Ascending aorta (tissue), 2 donors: ENCODE measurements at regions not wholly inside any gene's neighbourhood (a gene's known extent, or its start where the extent isn't known, plus 50 kb on each side); places are given as distances from the start of the nearest gene placed in this dataset.

Experiments
- DNase-seq, 2 donors: peaks; one replicate each; pipeline ENCODE4 v3.0.0-alpha.2; 2019; ENCODE audit warnings: low spot score in 2 of 2
- H3K27ac ChIP-seq, 2 donors: fragments of 200-600 bp; sonication (generic); one replicate each; pipeline ENCODE4 v1.5.1; 2016 to 2017; ENCODE audit warnings: mild to moderate bottlenecking in 1 of 2
- H3K27me3 ChIP-seq: fragments of 200-600 bp; sonication (generic); one replicate; pipeline ENCODE4 v1.5.1; 2017
- H3K36me3 ChIP-seq, 2 donors: fragments of 200-600 bp; sonication (generic); one replicate each; pipeline ENCODE4 v1.5.1; 2016
- H3K4me1 ChIP-seq, 2 donors: fragments of 200-600 bp; sonication (generic); one replicate each; pipeline ENCODE4 v1.5.1; 2016 to 2017; ENCODE audit warnings: mild to moderate bottlenecking in 1 of 2
- H3K4me3 ChIP-seq, 2 donors: fragments of 200-600 bp; sonication (generic); one replicate each; pipeline ENCODE4 v1.5.1; 2016 to 2017; ENCODE audit warnings: mild to moderate bottlenecking in 1 of 2
- H3K9me3 ChIP-seq, 2 donors: fragments of 200-600 bp; sonication (generic); one replicate each; pipeline ENCODE4 v1.5.1; 2016
- CTCF ChIP-seq, 3 experiments: fragments of 200-600 bp in 2 of 3; fragments of 450-650 bp in 1 of 3; sonication (generic) in 2 of 3; IDR thresholded peaks; one replicate each; pipeline ENCODE4 v1.5.1; 2016 to 2019; ENCODE audit warnings: antibody characterized with exemption in 3 of 3, mild to moderate bottlenecking in 1 of 3, moderate library complexity in 1 of 3
- intact Hi-C: fragments of 100-400 bp; cut with DNase I; formaldehyde crosslinking; loops from one replicate; pipeline ENCODE4 v1.15.1; 2023

GRCh38 chr2:84031312-84032050, 427.6 kb downstream of the SUCLG1 start:
- no peak overlapping the region for H3K4me3 ChIP-seq
- intact Hi-C loops: no loop called here
- H3K36me3 ChIP-seq: no peaks in the 10 kb centered on the region
- no peak overlapping the region for H3K27ac ChIP-seq
- no peaks in the 10 kb centered on the region for H3K27me3 ChIP-seq
- no peak for DNase-seq
- no peaks in the 10 kb centered on the region for H3K9me3 ChIP-seq
- TF ChIP-seq CTCF (IDR thresholded peaks at IDR 0.05): no peak
- no peaks in the 10 kb centered on the region for H3K4me1 ChIP-seq

DNA sequence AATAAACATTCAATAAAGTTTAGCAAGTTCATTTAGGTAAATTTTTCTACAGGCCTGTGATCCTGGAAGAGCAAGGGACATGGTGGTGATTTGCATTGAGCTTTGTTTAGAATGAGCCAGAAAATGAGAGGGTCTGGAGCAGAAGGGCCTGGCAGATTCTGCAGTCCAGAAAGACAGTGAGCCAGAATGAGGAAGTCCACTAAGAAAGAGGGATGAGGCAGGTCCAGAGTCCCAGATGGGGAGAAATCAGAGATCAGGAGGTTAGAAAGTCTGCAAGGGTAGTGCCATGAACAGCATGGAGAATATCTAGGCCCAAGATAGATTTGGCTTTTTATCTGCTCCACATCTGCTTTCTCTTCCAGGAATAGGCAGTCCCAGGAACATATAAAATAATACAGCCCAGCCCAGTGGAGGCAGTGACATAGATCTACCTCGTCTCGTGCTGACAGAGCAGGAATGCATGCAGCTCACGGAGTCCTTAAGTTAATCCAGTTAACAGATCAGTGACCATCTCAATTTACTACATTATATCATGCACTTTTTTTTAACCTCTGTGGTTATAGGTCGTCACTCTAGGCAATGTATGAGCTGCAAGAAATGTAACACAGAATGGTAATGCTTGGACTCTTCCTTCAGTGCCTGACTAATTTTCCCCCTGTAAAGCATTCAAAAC, 429.0 kb downstream of the SUCLG1 start:
- H3K9me3 ChIP-seq: no peaks in the 10 kb centered on the region
- no peak overlapping the region for H3K27ac ChIP-seq
- no peak for TF ChIP-seq CTCF (IDR thresholded peaks at IDR 0.05)
- H3K4me1 ChIP-seq: no peaks in the 10 kb centered on the region
- H3K36me3 ChIP-seq: no peaks in the 10 kb centered on the region
- intact Hi-C loops: no loop called here
- no peaks in the 10 kb centered on the region for H3K27me3 ChIP-seq
- H3K4me3 ChIP-seq: no peak overlapping the region
- DNase-seq: no peak

- H3K27me3 ChIP-seq: no peaks in the 10 kb centered on the region
- no peak overlapping the region for H3K27ac ChIP-seq
- DNase-seq: no peak
- no peaks in the 10 kb centered on the region for H3K9me3 ChIP-seq
- intact Hi-C loops: no loop called here
- H3K4me3 ChIP-seq: no peak overlapping the region
- no peaks in the 10 kb centered on the region for H3K36me3 ChIP-seq
- no peaks in the 10 kb centered on the region for H3K4me1 ChIP-seq
- no peak for TF ChIP-seq CTCF (IDR thresholded peaks at IDR 0.05)
Observed at GRCh38 chr2:84026818-84027217, 432.3 kb downstream of the SUCLG1 start.

DNA sequence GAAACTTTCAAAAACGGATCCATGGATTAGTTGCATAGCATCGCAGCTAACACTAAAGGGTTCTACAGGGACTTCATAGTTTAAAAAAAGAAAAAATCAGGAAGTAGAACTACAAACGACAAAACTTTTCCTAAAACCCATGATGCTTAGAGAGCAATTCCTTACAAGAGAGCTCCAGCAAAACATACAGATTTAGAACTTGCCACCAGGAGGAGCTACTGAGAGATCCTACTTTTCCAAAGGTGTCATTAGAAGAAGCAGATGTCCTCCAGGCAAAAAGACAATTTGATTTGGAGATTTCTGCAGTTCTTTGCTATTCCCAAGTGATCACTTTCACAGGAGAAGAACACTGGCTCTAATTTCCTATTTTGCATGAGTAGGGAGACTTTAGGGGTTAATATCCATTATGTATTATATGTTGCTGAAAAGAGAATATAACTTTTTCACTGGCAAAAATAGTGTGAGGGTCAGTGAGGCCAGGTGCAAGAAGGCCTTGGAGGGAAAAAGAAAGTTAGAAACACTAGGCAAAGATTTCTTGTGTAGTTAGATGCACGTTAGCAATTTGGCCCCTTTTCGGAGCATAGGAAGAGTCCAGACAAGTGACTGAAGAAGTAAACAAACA, 436.2 kb downstream of the SUCLG1 start:
- intact Hi-C loops: no loop called here
- H3K9me3 ChIP-seq: no peaks in the 10 kb centered on the region
- H3K4me3 ChIP-seq: no peak overlapping the region
- H3K27ac ChIP-seq: no peak overlapping the region
- peak in 1 of 3 experiments; percentile 26 for TF ChIP-seq CTCF (IDR thresholded peaks at IDR 0.05)
- DNase-seq: no peak
- H3K36me3 ChIP-seq: no peaks in the 10 kb centered on the region
- H3K4me1 ChIP-seq: no peaks in the 10 kb centered on the region
- no peaks in the 10 kb centered on the region for H3K27me3 ChIP-seq

DNA sequence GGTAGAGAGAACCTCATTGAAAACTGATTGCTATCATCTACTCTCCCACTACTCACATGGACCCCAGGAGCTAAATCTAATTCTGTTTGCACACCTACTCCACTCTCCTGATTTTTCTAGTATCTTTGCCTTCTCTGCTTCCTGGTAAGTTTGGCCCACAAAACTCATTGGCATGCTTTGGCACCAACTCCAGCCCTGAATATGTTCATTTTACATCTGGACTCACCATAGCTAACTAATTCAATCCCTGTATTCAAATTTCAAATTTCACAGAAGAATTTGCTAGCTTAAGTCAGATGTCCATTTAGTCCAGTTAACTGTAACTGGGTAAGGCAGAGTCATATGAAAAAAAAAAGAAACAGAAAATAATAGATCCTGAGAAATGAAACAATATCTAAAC, 442.1 kb downstream of the SUCLG1 start:
- TF ChIP-seq CTCF (IDR thresholded peaks at IDR 0.05): no peak
- Histone ChIP-seq H3K27me3 (no peaks in the 10 kb centered on the region), H3K4me1 (no peaks in the 10 kb centered on the region), H3K9me3 (no peaks in the 10 kb centered on the region), H3K4me3 (no peak overlapping the region), H3K27ac (no peak overlapping the region), H3K36me3 (no peaks in the 10 kb centered on the region)
- no peak for DNase-seq
- intact Hi-C loops: no loop called here
